Endothelial cell of umbilical vein (primary cell): ENCODE measurements at regions not wholly inside any gene's neighbourhood (a gene's known extent, or its start where the extent isn't known, plus 50 kb on each side); places are given as distances from the start of the nearest gene placed in this dataset.

Source experiments
- BruUV-seq: library from RNA; stranded (reverse); fragments of 400-500 nt; replicated peaks from 2 replicates; lab custom pipeline; 2021; lab: Mats Ljungman, UMichigan
- CTCF ChIA-PET: fragments of 300-600, 350-600 bp; sonication (Branson Sonifier 250); formaldehyde crosslinking; loops from one replicate; lab custom pipeline; 2021; ENCODE audit warnings: antibody characterized with exemption, inconsistent platforms; lab: Charles Lee
- POLR2A ChIA-PET: fragments of 300-600, 350-600 bp; sonication (Branson Sonifier 250); formaldehyde crosslinking; loops from one replicate; lab custom pipeline; 2021; ENCODE audit warnings: antibody characterized with exemption, inconsistent platforms; lab: Charles Lee
- DNase-seq: peaks from one replicate; pipeline ENCODE4 v3.0.0-alpha.2; 2011; ENCODE audit warnings: low read depth, low spot score
- FAIRE-seq: peaks from 2 replicates; lab custom pipeline; 2011; peaks lifted over from hg19 to GRCh38; lab: Jason Lieb, UNC
- H2AFZ ChIP-seq: 2 replicates; pipeline ENCODE4 v1.6.0; 2012; ENCODE audit warnings: low read depth, low read length, control low read depth, inconsistent platforms
- H3K27ac ChIP-seq: 2 replicates; pipeline ENCODE4 v1.5.1; 2011; ENCODE audit warnings: low read depth, mild to moderate bottlenecking, control low read depth, low read length, moderate library complexity; ENCODE audit not compliant: insufficient read depth
- H3K27me3 ChIP-seq, 2 experiments: 2 replicates each; pipeline versions ENCODE4 v1.6.0 to v1.6.1; 2011; ENCODE audit warnings: low read length in 2 of 2, mixed read lengths in 1 of 2; ENCODE audit not compliant: control insufficient read depth in 2 of 2, insufficient read depth in 2 of 2
- H3K36me3 ChIP-seq, 2 experiments: 2 replicates in 1 of 2; 3 replicates in 1 of 2; pipeline ENCODE4 v1.5.1; 2011; ENCODE audit warnings: low read length in 2 of 2, mild to moderate bottlenecking in 1 of 2, moderate library complexity in 1 of 2; ENCODE audit not compliant: control insufficient read depth in 2 of 2, insufficient read depth in 2 of 2; ENCODE audit errors: extremely low read depth in 1 of 2
- H3K4me1 ChIP-seq: 3 replicates; pipeline ENCODE4 v1.5.1; 2011; ENCODE audit warnings: mild to moderate bottlenecking, low read length; ENCODE audit not compliant: control insufficient read depth, insufficient read depth; ENCODE audit errors: extremely low read depth
- H3K4me2 ChIP-seq: 2 replicates; pipeline ENCODE4 v1.6.1; 2011; ENCODE audit warnings: low read length, control low read depth, mixed read lengths; ENCODE audit not compliant: insufficient read depth
- H3K4me3 ChIP-seq, 3 experiments: fragments of 200-600 bp in 1 of 3; sonication (generic), shearing (Covaris generic) in 1 of 3; replicated peaks in 1 of 3; 2 replicates each; pipeline ENCODE4 v1.5.1; 2011 to 2016; ENCODE audit warnings: control low read depth in 3 of 3, low read length in 3 of 3, mild to moderate bottlenecking in 2 of 3, inconsistent platforms in 1 of 3, low read depth in 1 of 3, moderate library complexity in 1 of 3; ENCODE audit not compliant: insufficient read depth in 1 of 3
- H3K79me2 ChIP-seq: 2 replicates; pipeline ENCODE4 v1.6.0; 2012; ENCODE audit warnings: low read length, inconsistent platforms; ENCODE audit not compliant: control insufficient read depth, insufficient read depth
- H3K9ac ChIP-seq: replicated peaks from 2 replicates; pipeline ENCODE3; 2011; ENCODE audit warnings: low read length, control low read depth; ENCODE audit not compliant: insufficient read depth; ENCODE audit errors: extremely low read depth
- H3K9me1 ChIP-seq: replicated peaks from 3 replicates; pipeline ENCODE4 v1.6.0; 2011; ENCODE audit warnings: mild to moderate bottlenecking, low read length; ENCODE audit not compliant: control insufficient read depth, insufficient read depth; ENCODE audit errors: extremely low read depth
- H3K9me3 ChIP-seq: replicated peaks from 2 replicates; pipeline ENCODE4 v1.5.1; 2012; ENCODE audit warnings: low read length, inconsistent platforms; ENCODE audit not compliant: control insufficient read depth, insufficient read depth
- H4K20me1 ChIP-seq: replicated peaks from 2 replicates; pipeline ENCODE3; 2011; ENCODE audit warnings: mild to moderate bottlenecking, low read length; ENCODE audit not compliant: control insufficient read depth, insufficient read depth; ENCODE audit errors: extremely low read depth
- EZH2 ChIP-seq: IDR thresholded peaks from 2 replicates; pipeline ENCODE4 v1.6.1; 2012; ENCODE audit warnings: borderline replicate concordance, low read depth, mild to moderate bottlenecking, moderate library complexity, low read length, inconsistent platforms; ENCODE audit not compliant: severe bottlenecking
- FOS ChIP-seq: IDR thresholded peaks from 2 replicates; pipeline ENCODE4 v1.6.1; 2011; ENCODE audit warnings: mild to moderate bottlenecking, low read length, moderate library complexity, borderline replicate concordance; ENCODE audit not compliant: insufficient read depth
- GATA2 ChIP-seq: IDR thresholded peaks from 2 replicates; pipeline ENCODE4 v1.7.0; 2011; ENCODE audit warnings: low read depth, mild to moderate bottlenecking, moderate library complexity, mixed read lengths, low read length; ENCODE audit not compliant: insufficient read length, insufficient read depth
- JUN ChIP-seq: IDR thresholded peaks from 2 replicates; pipeline ENCODE4 v1.6.1; 2011; ENCODE audit warnings: borderline replicate concordance, low read depth; ENCODE audit not compliant: insufficient read length, insufficient read depth
- MYC ChIP-seq: IDR thresholded peaks from one replicate; pipeline ENCODE4 v1.6.1; 2011; ENCODE audit warnings: mild to moderate bottlenecking, low read depth, low read length
- POLR2A ChIP-seq: IDR thresholded peaks from 2 replicates; pipeline ENCODE4 v1.6.1; 2012; ENCODE audit warnings: low read depth, mild to moderate bottlenecking, control low read depth, low read length
- POLR2AphosphoS5 ChIP-seq: IDR thresholded peaks from 2 replicates; pipeline ENCODE4 v1.6.1; 2012; ENCODE audit warnings: low read depth, mild to moderate bottlenecking, control low read depth, low read length, moderate library complexity; ENCODE audit not compliant: insufficient read depth
- dilution Hi-C: fragments of 300-500 bp; cut with MboI; formaldehyde crosslinking; loops from one replicate; pipeline ENCODE4 v1.15.0; 2019; ENCODE audit warnings: low sequenced_read_pairs; ENCODE audit not compliant: extremely low pct_ligation_motif_present
- intact Hi-C: fragments of 100-400 bp; cut with micrococcal nuclease; formaldehyde crosslinking; loops from one replicate; pipeline ENCODE4 v1.10.0; 2022
- TF ChIP-seq, protein P1 (sequence below), 2 donors: IDR thresholded peaks; 1 replicate in 1 of 2; 2 replicates in 1 of 2; pipeline ENCODE4 v1.5.1; 2011; ENCODE audit warnings: low read length in 2 of 2, mild to moderate bottlenecking in 2 of 2, moderate library complexity in 2 of 2, control low read depth in 1 of 2, inconsistent platforms in 1 of 2, low read depth in 1 of 2; ENCODE audit not compliant: insufficient read depth in 1 of 2; ENCODE audit errors: extremely low read depth in 1 of 2
- TF ChIP-seq, protein P2 (sequence below): IDR thresholded peaks from 2 replicates; pipeline ENCODE4 v1.6.1; 2011; ENCODE audit not compliant: insufficient read depth, insufficient read length

DNA sequence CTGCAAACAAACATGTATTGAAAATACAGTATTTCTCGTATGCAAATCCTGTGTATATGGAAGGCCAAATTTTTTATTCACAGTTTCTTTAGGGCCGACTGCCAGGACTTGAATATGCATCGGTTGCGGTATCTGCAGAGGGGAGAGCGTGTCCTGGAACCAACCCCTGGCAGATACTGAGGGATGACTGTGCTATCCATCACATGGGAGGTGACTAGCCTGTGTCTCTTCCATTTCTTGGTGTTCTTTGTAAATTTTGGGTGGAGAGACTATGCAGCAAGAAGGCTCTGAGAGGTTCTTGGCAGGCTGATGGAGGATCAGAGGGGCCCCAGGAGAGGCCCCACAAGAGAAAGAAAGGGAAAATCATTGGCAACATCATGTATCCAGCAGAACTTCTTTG is 384.3 kb downstream of the YTHDC2 start:
- BruUV-seq, result no TSS peak
- CTCF ChIA-PET, result no interaction called here
- POLR2A ChIA-PET, result no interaction called here
- Histone ChIP-seq H3K27me3 (no peaks in the 10 kb centered on the region), H3K9me3 (no peaks in the 10 kb centered on the region), H3K4me3 (no peak overlapping the region), H3K9me1 (no peaks in the 10 kb centered on the region), H3K4me2 (no peak overlapping the region), H3K4me1 (no peaks in the 10 kb centered on the region), H2AFZ (no peak overlapping the region), H3K9ac (no peak overlapping the region), H3K27ac (no peak overlapping the region), H4K20me1 (no peaks in the 10 kb centered on the region), H3K36me3 (no peaks in the 10 kb centered on the region), H3K79me2 (no peaks in the 10 kb centered on the region)
- FAIRE-seq, result no peak
- TF ChIP-seq, protein P1, sequence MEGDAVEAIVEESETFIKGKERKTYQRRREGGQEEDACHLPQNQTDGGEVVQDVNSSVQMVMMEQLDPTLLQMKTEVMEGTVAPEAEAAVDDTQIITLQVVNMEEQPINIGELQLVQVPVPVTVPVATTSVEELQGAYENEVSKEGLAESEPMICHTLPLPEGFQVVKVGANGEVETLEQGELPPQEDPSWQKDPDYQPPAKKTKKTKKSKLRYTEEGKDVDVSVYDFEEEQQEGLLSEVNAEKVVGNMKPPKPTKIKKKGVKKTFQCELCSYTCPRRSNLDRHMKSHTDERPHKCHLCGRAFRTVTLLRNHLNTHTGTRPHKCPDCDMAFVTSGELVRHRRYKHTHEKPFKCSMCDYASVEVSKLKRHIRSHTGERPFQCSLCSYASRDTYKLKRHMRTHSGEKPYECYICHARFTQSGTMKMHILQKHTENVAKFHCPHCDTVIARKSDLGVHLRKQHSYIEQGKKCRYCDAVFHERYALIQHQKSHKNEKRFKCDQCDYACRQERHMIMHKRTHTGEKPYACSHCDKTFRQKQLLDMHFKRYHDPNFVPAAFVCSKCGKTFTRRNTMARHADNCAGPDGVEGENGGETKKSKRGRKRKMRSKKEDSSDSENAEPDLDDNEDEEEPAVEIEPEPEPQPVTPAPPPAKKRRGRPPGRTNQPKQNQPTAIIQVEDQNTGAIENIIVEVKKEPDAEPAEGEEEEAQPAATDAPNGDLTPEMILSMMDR (IDR thresholded peaks at IDR 0.05; ENCODE audit: extremely low read depth in 1 of 2, insufficient read depth in 1 of 2, low read depth in 1 of 2, low read length in 2 of 2), result no peak
- no peak for TF ChIP-seq POLR2A
- intact Hi-C loops (no loop called here), dilution Hi-C loops (no loop called here)
- no peak for DNase-seq

DNA sequence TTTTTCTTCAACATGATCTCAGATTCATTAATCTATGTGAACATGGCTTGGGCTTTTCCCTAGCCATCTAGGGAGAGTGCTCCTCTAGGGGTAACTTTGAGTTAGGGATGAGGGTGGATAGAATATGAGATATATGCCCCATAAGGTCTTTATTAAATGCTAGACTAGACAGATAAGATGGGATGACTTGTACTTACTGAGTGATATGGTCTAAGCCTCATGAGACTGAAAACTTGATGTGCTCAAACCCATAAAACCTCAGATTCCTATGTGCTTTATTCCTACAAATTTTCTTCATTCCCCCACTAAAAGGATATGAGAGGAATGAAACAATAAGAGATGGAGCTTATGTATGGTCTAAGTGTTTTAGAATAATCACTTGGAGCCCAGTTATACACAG is 386.6 kb downstream of the YTHDC2 start:
- TF ChIP-seq, protein P2, sequence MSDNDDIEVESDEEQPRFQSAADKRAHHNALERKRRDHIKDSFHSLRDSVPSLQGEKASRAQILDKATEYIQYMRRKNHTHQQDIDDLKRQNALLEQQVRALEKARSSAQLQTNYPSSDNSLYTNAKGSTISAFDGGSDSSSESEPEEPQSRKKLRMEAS, result no peak
- TF ChIP-seq FOS, result no peak
- TF ChIP-seq, protein P1 (IDR thresholded peaks at IDR 0.05; ENCODE audit: extremely low read depth in 1 of 2, insufficient read depth in 1 of 2, low read depth in 1 of 2, low read length in 2 of 2), result no peak
- TF ChIP-seq MYC, result no peak
- TF ChIP-seq JUN, result no peak
- no peak for TF ChIP-seq EZH2
- no peak for TF ChIP-seq POLR2A
- TF ChIP-seq GATA2, result no peak
- no peak for TF ChIP-seq POLR2AphosphoS5
- DNase-seq (no peak), FAIRE-seq (no peak)
- no TSS peak for BruUV-seq
- Histone ChIP-seq H3K36me3 (no peaks in the 10 kb centered on the region), H3K4me3 (no peak overlapping the region), H2AFZ (no peak overlapping the region), H3K27me3 (no peaks in the 10 kb centered on the region), H3K9ac (no peak overlapping the region), H3K4me2 (no peak overlapping the region), H3K79me2 (no peaks in the 10 kb centered on the region), H3K4me1 (no peaks in the 10 kb centered on the region), H3K27ac (no peak overlapping the region), H3K9me1 (no peaks in the 10 kb centered on the region), H4K20me1 (no peaks in the 10 kb centered on the region), H3K9me3 (no peaks in the 10 kb centered on the region)
- CTCF ChIA-PET, result no interaction called here
- dilution Hi-C loops, result no loop called here
- intact Hi-C loops, result no loop called here
- POLR2A ChIA-PET, result no interaction called here
